Heart left ventricle (tissue), 13 donors: ENCODE measurements at regions not wholly inside any gene's neighbourhood (a gene's known extent, or its start where the extent isn't known, plus 50 kb on each side); places are given as distances from the start of the nearest gene placed in this dataset.

ENCODE experiments used
- CTCF ChIP-seq, 12 donors: fragments of 200-600 bp; sonication (generic) in 4 of 12; IDR thresholded peaks; one replicate each; pipeline versions ENCODE4 v1.5.0 to v1.8.0; 2018 to 2022; ENCODE audit warnings: antibody characterized with exemption in 12 of 12, mild to moderate bottlenecking in 5 of 12
- POLR2A ChIP-seq, 2 donors: fragments of 450-650 bp; IDR thresholded peaks; one replicate each; pipeline ENCODE4 v1.6.1; 2017; ENCODE audit warnings: antibody characterized with exemption in 2 of 2, mild to moderate bottlenecking in 2 of 2, moderate library complexity in 2 of 2
- donor health status: ischemic (EF 13 %, LVEDD 7.1; RV severe dilation, severe dysfunction).
- donor health status: DM: no; HTN: yes; CAD: no.
- donor health status: DM: no; HTN: no; CAD: no.
- donor health status: ischemic (EF 25% LVEDD 6.9; RV normal size, moderate dysfunction).
- donor health status: ischemic (EF 25% LVEDD 5.7; RV mildly dilated, moderate dysfunction).
- donor health status: ischemic (EF 35%, LVEDD 5.7; RV mildly dilated, moderate dysfunction).
- donor health status: nonischemic (EF 11% LVEDD 7.7; RV severe dilation, severe dysfunction).
- donor health status: DM: yes; HTN: yes; CAD: no.
- donor health status: PGD.
- donor health status: ischemic (EF 29% LVEDD 5.4; RV normal size, mild dysfunction).
- donor health status: nonischemic (EF 23%, LVEDD 6.1; RV moderate dilation, normal function).

GRCh38 chr11:96715208-96715607 lies 325.4 kb downstream of the JRKL start:
- TF ChIP-seq CTCF (IDR thresholded peaks at IDR 0.05), result no peak
- TF ChIP-seq POLR2A (IDR thresholded peaks at IDR 0.05), result no peak
